Smooth muscle cell (in vitro differentiated cells): ENCODE measurements at regions not wholly inside any gene's neighbourhood (a gene's known extent, or its start where the extent isn't known, plus 50 kb on each side); places are given as distances from the start of the nearest gene placed in this dataset.

ENCODE experiments used
- DNase-seq: peaks from one replicate; lab custom pipeline; 2025; ENCODE audit not compliant: unreplicated experiment; lab: John Stamatoyannopoulos, UW
- H2AFZ ChIP-seq: fragments of 200-600 bp; sonication (generic); 2 replicates; pipeline ENCODE4 v1.6.0; 2016; ENCODE audit warnings: antibody characterized with exemption, low read depth, mild to moderate bottlenecking
- H3F3A ChIP-seq: fragments of 200-600 bp; sonication (generic); 2 replicates; pipeline ENCODE4 v1.6.0; 2017; ENCODE audit warnings: antibody characterized with exemption, low read depth
- H3K27ac ChIP-seq: fragments of 200-600 bp; sonication (generic); 2 replicates; pipeline ENCODE4 v1.5.1; 2016; ENCODE audit warnings: low read depth, mild to moderate bottlenecking
- H3K27me3 ChIP-seq: fragments of 200-600 bp; sonication (generic); 2 replicates; pipeline ENCODE4 v1.6.1; 2016; ENCODE audit warnings: low read depth, mild to moderate bottlenecking
- H3K36me3 ChIP-seq: fragments of 200-600 bp; sonication (generic); 2 replicates; pipeline ENCODE4 v1.5.1; 2016; ENCODE audit warnings: low read depth
- H3K4me1 ChIP-seq: fragments of 200-600 bp; sonication (generic); 2 replicates; pipeline ENCODE4 v1.5.1; 2016; ENCODE audit warnings: low read depth
- H3K4me2 ChIP-seq: fragments of 200-600 bp; sonication (generic); 2 replicates; pipeline ENCODE4 v1.6.0; 2016; ENCODE audit warnings: mild to moderate bottlenecking
- H3K4me3 ChIP-seq: fragments of 200-600 bp; sonication (generic); 2 replicates; pipeline ENCODE4 v1.5.1; 2016; ENCODE audit warnings: mild to moderate bottlenecking
- H3K79me2 ChIP-seq: fragments of 200-600 bp; sonication (generic); 2 replicates; pipeline ENCODE4 v1.6.0; 2016; ENCODE audit warnings: low read depth, mild to moderate bottlenecking
- H3K9ac ChIP-seq: fragments of 200-600 bp; sonication (generic); 2 replicates; pipeline ENCODE4 v1.6.0; 2016; ENCODE audit warnings: low read depth
- H3K9me3 ChIP-seq: fragments of 200-600 bp; sonication (generic); replicated peaks from 2 replicates; pipeline ENCODE4 v1.5.1; 2016; ENCODE audit warnings: low read depth
- H4K20me1 ChIP-seq: fragments of 200-600 bp; sonication (generic); 2 replicates; pipeline ENCODE4 v1.6.0; 2016; ENCODE audit warnings: low read depth
- CTCF ChIP-seq: fragments of 200-600 bp; sonication (generic); IDR thresholded peaks from 2 replicates; pipeline ENCODE4 v1.5.1; 2017; ENCODE audit warnings: borderline replicate concordance, mild to moderate bottlenecking, antibody characterized with exemption; ENCODE audit not compliant: insufficient read depth, poor library complexity, severe bottlenecking
- whole genome bisulfite sequencing: methylation state at CpG from one replicate; pipeline ENCODE4 v1.1.7; 2016; ENCODE audit warnings: low lambda C conversion rate; 5-methylcytosine and 5-hydroxymethylcytosine counted together

- Histone ChIP-seq H3K4me3 (no peak overlapping the region), H3K4me1 (no peaks in the 10 kb centered on the region), H3K9me3 (no peaks in the 10 kb centered on the region), H3K27ac (no peak overlapping the region), H2AFZ (no peak overlapping the region), H3K27me3 (no peaks in the 10 kb centered on the region), H3K79me2 (no peaks in the 10 kb centered on the region), H3K4me2 (no peak overlapping the region), H3F3A (no peaks in the 10 kb centered on the region), H3K9ac (no peak overlapping the region), H3K36me3 (no peaks in the 10 kb centered on the region), H4K20me1 (no peaks in the 10 kb centered on the region)
- DNase-seq, result no peak
- TF ChIP-seq CTCF, result no peak
Observed at GRCh38 chrX:43269201-43269600, 386.9 kb upstream of the MAOA start.

GRCh38 chrX:43277879-43278278 is 378.2 kb upstream of the MAOA start:
- no peak overlapping the region for H2AFZ ChIP-seq
- no peak for DNase-seq
- H3K9ac ChIP-seq, result no peak overlapping the region
- H3K79me2 ChIP-seq, result no peaks in the 10 kb centered on the region
- H4K20me1 ChIP-seq, result no peaks in the 10 kb centered on the region
- H3K27me3 ChIP-seq, result no peaks in the 10 kb centered on the region
- H3K4me2 ChIP-seq, result no peak overlapping the region
- H3K4me1 ChIP-seq, result no peaks in the 10 kb centered on the region
- no peaks in the 10 kb centered on the region for H3K36me3 ChIP-seq
- TF ChIP-seq CTCF, result no peak
- H3K9me3 ChIP-seq, result peaks cover 4% of the 10 kb centered on the region
- no peak overlapping the region for H3K27ac ChIP-seq
- 91% methylated on average over 7 of the region's 8 CpGs for WGBS
- H3K4me3 ChIP-seq, result no peak overlapping the region
- H3F3A ChIP-seq, result no peaks in the 10 kb centered on the region

GRCh38 chrX:43278440-43278839 is 377.7 kb upstream of the MAOA start:
- no peak overlapping the region for H3K27ac ChIP-seq
- H2AFZ ChIP-seq, result no peak overlapping the region
- H3F3A ChIP-seq, result no peaks in the 10 kb centered on the region
- no peak overlapping the region for H3K9ac ChIP-seq
- peaks cover 4% of the 10 kb centered on the region for H3K9me3 ChIP-seq
- no peaks in the 10 kb centered on the region for H4K20me1 ChIP-seq
- H3K4me1 ChIP-seq, result no peaks in the 10 kb centered on the region
- WGBS, result 93% methylated on average over 19 of the region's 19 CpGs
- H3K4me3 ChIP-seq, result no peak overlapping the region
- H3K79me2 ChIP-seq, result no peaks in the 10 kb centered on the region
- no peak for TF ChIP-seq CTCF
- no peaks in the 10 kb centered on the region for H3K36me3 ChIP-seq
- no peaks in the 10 kb centered on the region for H3K27me3 ChIP-seq
- no peak overlapping the region for H3K4me2 ChIP-seq
- no peak for DNase-seq

GRCh38 chrX:43279341-43279808 is 376.7 kb upstream of the MAOA start:
- 97% methylated on average over 33 of the region's 38 CpGs for WGBS
- Histone ChIP-seq H3K4me3 (no peak overlapping the region), H3K79me2 (no peaks in the 10 kb centered on the region), H3K9ac (no peak overlapping the region), H3K27ac (no peak overlapping the region), H2AFZ (no peak overlapping the region), H3K36me3 (no peaks in the 10 kb centered on the region), H3K4me1 (no peaks in the 10 kb centered on the region), H4K20me1 (no peaks in the 10 kb centered on the region), H3F3A (no peaks in the 10 kb centered on the region), H3K4me2 (no peak overlapping the region), H3K27me3 (no peaks in the 10 kb centered on the region), H3K9me3 (peaks cover 4% of the 10 kb centered on the region)
- TF ChIP-seq CTCF, result no peak
- DNase-seq, result no peak
